HG03039 (cell line): ENCODE measurements at regions not wholly inside any gene's neighbourhood (a gene's known extent, or its start where the extent isn't known, plus 50 kb on each side); places are given as distances from the start of the nearest gene placed in this dataset.
"Not testable (repeated sequence)": the region's sequence is repeated elsewhere in the genome, so short reads cannot be mapped to it uniquely, and the experiment has no call there.

ENCODE experiments used
- ATAC-seq: cut with Tn5 transposase; IDR thresholded peaks from one replicate; pipeline ENCODE4 v1.9.1; 2021; ENCODE audit warnings: mild to moderate bottlenecking, moderate library complexity; ENCODE audit not compliant: unreplicated experiment

DNA sequence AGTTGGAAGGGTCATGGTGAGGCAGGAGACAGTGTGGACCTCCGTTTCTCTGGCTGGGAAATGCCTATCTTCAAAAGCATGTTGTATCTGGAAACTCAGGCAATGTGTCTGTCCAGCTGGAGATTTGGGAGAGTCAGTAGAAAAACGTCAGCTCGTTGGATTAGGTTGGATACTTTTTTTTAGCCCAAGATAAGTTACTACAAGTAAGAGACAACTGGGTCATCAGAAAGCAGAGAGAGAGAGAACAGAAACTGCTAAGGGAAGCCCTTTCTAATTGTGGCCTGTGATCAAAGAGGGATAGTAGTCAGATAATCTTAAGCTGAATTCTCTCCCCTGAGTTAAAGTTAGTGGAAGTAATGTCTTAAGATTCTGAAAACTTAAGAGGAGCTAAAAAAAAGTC, 78.9 kb upstream of the ZNF280D start:
- no peak for ATAC-seq

DNA sequence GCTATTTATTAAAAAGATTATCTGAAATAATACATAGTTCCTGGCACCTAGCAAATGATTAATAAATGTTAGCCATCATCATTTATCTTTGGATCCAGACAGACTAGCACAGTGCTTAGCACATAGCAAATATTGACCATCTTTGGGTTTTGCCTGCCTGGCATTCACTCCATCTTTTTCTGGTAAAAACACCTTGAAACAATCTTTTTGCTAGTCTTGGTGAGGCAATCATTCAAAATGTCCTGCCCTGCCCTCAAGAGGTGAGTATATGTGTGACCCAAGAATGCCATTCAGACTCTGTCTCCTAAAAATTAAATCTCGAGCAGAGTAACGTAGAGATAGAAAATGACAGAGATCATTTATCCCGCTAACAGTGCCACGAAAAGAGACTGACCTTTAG, 78.3 kb upstream of the ZNF280D start:
- no peak for ATAC-seq

- no peak for ATAC-seq
Measured at GRCh38 chr15:56808160-56808559, 74.9 kb upstream of the ZNF280D start.

DNA sequence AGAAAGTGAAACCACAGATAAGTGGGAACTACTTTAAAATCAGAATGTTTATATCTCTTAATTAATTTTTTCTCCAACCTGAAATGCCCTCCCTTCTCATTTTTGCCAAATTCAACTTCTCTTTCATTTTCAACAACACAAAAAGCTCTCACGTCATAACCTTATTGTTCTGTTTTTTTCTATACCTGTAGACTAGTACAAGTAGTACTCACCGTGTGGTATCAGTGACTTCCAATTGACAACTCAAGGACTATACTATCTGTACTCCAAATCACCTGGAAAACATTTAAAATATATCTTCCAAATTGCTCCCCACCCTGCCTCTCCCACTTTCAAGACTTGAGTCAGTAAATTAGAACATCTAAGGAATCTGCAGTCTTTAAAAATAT, 72.8 kb upstream of the ZNF280D start:
- ATAC-seq: no peak

GRCh38 chr15:56805466-56806147, 72.3 kb upstream of the ZNF280D start:
- no peak for ATAC-seq

DNA sequence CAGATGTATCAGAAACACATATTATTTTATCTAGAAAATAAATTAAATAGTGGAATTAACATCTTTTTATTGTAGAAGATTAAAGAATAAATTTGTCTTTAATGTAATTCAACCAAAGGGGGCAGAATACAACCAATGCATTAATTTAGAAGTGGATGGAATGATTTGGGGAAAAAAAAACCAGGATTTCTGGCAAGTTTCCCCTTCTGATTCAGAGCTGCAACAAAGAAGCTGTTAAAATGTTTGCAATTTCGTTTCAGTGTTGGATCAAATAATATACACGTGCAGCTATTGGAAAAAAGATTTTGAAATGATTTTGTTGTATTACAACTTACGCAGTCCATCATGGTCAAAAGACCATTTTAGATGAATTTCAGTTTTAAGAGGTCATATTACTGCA, 71.6 kb upstream of the ZNF280D start:
- no peak for ATAC-seq

- ATAC-seq: no peak
Measured at GRCh38 chr15:56804279-56804678, 71.0 kb upstream of the ZNF280D start.

DNA sequence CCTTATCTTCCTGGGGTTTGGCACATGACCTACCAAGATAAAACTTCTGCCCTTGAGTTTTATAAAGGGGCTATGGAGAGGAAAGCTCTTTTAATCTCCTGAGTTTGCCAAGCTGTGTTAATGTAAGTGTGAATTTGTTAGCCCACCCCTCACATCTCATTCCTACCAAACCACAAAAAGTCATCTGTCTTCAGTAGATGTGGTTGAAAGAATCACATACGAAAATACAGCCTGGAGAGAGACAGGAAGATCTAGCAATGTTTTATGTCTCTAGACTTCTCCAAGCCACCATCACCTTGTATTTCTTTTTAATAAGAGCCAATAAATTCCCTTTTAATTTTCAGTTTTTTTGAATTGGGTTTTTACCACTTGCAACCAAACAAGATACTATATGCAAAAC, 68.9 kb upstream of the ZNF280D start:
- ATAC-seq: no peak

- ATAC-seq: peak; percentile 83
Measured at GRCh38 chr15:56798639-56799038, 65.3 kb upstream of the ZNF280D start.

DNA sequence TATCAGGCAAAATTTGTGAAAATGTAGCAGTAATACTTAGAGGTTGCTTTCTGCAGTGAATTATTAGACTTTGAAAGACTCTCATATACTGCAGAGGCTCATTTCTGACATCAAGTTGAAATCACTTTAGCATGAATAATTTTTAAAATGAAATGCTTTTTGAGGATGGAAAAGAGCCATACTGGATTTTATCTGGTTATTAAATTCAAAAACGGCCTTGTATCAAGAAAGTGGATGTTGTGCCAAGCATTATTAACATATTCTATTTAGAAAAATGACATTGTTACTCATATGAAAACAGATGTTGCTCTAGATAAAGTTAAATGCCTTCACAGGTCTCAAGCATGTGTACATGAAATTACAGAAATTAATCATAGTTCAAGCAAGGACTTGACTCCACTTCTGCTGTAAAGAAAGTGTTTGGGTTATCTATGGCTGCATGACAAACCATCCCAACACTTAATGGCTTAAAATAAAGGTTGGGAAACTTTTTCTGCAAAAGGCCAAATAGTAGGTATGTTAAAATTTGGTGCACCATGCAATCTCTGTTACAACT, 64.5 kb upstream of the ZNF280D start:
- no peak for ATAC-seq

- no peak for ATAC-seq
Measured at GRCh38 chr15:56795502-56795901, 62.2 kb upstream of the ZNF280D start.

DNA sequence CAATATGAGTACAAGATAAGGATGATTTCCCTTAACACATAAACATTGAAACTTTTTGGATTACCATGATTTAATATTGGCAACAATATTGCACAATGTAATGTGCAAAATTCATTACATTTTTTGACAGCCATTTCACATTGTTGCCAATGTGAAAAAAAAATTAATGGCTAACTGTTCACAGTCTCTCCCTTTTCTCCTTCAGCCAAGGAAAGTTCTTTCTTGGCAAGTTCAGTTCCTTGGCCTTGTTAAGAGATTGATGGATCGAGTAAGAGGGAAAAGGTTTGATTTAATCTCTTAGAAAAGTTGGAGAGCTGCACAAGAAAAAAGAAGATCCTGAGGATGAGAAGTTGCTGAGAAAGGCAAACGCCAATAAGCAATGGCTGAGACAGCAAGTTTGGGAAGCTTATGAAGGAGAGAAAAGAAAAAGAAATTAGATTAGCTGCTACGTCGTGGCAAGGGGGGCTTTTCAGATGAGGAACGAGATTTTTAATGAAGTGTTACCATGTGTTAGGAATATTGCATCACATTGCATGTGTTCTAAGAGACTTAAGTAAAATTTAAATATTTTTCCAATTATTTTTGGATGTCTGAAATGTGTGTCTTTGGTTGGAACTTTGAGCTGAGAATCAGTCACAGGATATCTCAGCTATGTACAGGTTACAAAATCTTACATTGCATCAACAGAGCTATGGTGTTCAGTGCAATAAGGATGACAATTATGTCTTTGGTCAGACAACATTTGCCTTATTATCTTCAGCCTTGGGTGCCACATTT, 61.4 kb upstream of the ZNF280D start:
- no peak for ATAC-seq

DNA sequence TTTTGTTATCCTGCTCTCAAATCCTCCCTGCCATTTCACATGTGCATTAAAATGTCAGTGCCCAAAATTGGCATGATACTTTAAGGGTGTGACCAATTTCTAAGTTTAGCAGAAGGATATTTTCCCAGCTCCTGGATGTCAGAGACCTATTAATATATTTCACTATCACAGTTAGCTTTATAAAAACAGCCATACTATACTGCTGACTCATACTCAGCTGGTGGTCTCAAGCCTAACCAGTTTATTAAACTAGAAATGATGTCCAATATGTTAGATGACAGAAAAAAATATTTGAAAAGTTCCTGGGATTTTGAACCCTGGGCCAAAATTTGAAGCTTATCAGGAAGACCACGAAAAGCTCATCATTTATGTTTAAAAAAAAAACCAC, 60.9 kb upstream of the ZNF280D start:
- ATAC-seq: no peak

DNA sequence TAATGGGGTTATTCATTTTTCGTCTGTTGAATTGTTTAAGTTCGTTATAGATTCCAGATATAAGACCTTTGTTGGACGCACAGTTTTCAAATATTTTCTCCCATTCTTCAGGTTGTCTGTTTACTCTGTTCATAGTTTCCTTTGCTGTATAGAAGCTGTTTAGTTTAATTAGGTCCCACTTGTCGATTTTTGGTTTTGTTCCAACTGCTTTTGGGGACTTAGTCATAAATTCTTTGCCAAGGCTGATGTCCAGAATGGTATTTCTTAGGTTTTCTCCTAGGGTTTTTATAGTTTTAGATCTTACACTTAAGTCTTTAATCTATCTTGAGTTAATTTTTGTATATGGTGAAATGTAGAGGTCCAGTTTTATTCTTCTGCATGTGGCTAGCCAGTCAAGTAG, 58.9 kb upstream of the ZNF280D start:
- ATAC-seq: no peak

GRCh38 chr15:56791521-56791920, 58.2 kb upstream of the ZNF280D start:
- not testable (repeated sequence) for ATAC-seq

GRCh38 chr15:56788359-56788758, 55.0 kb upstream of the ZNF280D start:
- no peak for ATAC-seq

GRCh38 chr15:56786966-56787365, 53.7 kb upstream of the ZNF280D start:
- no peak for ATAC-seq

DNA sequence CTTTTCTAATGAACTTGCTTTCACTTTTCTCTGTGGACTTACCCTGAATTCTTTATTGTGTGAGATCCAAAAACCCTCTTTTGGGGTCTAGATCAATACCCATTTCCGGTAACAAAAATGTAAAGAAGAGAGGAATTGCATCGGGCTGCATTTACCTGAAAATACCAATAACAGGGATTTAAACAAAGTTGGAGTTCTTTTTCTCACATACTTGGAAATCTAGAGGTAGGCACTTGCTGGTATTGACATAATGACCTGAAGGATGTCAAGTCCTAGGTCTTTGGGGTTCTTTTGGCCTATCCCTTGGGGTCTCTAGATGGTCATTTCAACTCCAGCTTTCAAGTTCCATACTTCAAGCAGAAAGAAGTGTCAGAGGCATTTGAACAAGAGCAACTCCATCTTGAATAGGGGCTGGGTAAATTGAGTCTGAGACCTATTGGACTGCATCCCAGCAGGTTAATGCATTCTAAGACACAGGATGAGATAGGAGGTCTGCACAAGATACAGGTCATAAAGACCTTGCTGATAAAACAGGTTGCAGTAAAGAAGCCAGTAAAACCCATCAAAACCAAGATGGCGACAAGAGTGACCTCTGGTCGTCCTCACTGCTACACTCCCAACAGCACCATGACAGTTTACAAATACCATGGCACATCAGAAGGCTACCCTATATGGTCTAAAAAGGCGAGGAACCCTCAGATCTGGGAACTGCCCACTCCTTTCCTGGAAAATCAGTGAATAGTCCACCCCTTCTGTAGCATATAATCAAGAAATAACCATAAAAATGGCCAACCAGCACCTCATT, 50.8 kb upstream of the ZNF280D start:
- ATAC-seq: no peak

DNA sequence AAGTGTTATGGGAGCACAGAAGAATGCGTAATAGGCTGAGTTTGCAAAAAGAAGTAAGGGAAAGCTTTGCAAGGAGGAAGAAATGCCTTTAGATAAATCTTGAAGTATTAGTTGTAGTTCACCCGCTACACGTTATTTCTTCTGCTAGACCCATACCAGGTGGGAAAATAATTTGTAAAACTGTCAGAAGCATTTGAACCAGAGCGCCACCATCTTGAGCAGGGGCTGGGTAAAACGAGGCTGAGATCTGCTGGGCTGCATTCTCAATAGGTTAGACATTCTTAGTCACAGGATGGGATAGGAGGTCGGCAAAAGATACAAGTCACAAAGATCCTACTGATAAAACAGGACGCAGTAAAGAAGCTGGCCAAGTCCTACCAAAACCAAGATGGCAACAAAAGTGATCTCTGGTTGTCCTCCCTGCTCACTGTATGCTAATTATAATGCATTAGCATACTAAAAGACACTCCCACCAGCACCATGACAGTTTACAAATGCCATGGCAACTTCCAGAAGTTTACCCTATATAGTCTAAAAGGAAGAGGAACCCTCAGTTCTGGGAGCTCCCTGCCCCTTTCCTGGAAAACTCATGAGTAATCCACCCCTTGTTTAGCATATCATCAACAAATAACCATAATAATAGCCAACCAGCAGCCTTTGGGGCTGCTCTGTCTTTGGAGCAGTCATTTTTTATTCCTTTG, 50.0 kb upstream of the ZNF280D start:
- ATAC-seq: no peak
